IPS-15b (cell line): ENCODE measurements at regions not wholly inside any gene's neighbourhood (a gene's known extent, or its start where the extent isn't known, plus 50 kb on each side); places are given as distances from the start of the nearest gene placed in this dataset.

Experiments used
- H3K27me3 ChIP-seq: one replicate; pipeline ENCODE4 v1.6.1; 2013; ENCODE audit warnings: low read length; ENCODE audit not compliant: control insufficient read depth, insufficient read depth
- H3K36me3 ChIP-seq: one replicate; pipeline ENCODE4 v1.6.1; 2013; ENCODE audit warnings: low read length; ENCODE audit not compliant: control insufficient read depth, insufficient read depth
- H3K4me1 ChIP-seq: one replicate; pipeline ENCODE4 v1.6.1; 2013; ENCODE audit warnings: mild to moderate bottlenecking, low read length; ENCODE audit not compliant: control insufficient read depth, insufficient read depth
- H3K4me3 ChIP-seq: one replicate; pipeline ENCODE4 v1.5.1; 2013; ENCODE audit warnings: low read depth, low read length
- H3K9ac ChIP-seq: one replicate; pipeline ENCODE4 v1.6.1; 2013; ENCODE audit warnings: low read depth, mild to moderate bottlenecking, low read length
- H3K9me3 ChIP-seq: one replicate; pipeline ENCODE4 v1.6.1; 2013; ENCODE audit warnings: mild to moderate bottlenecking, low read length; ENCODE audit not compliant: control insufficient read depth, insufficient read depth

DNA sequence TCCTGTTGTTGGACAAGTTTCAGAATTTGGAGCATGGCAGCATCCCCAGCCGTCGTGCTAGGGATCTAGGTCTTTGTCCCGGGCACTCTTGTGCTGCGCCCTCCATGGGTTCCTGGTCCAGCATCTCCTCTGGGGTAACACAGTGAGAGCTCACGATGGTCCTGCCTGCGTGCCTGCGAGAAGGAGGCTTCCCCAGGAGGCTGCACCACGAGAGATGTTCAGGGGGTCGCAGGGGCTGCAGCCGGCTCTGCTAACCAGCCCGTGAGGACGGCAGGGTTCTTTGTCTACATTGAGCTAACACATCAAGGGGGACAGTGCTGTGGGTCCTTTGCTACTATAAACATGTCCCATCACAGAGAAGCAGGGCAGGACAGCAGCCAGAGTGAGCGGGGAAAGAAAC lies 103.9 kb upstream of the SOX1 start:
- Histone ChIP-seq H3K36me3 (no peaks in the 10 kb centered on the region), H3K9ac (no peak overlapping the region), H3K4me1 (no peaks in the 10 kb centered on the region), H3K4me3 (no peak overlapping the region), H3K9me3 (no peaks in the 10 kb centered on the region), H3K27me3 (no peaks in the 10 kb centered on the region)

DNA sequence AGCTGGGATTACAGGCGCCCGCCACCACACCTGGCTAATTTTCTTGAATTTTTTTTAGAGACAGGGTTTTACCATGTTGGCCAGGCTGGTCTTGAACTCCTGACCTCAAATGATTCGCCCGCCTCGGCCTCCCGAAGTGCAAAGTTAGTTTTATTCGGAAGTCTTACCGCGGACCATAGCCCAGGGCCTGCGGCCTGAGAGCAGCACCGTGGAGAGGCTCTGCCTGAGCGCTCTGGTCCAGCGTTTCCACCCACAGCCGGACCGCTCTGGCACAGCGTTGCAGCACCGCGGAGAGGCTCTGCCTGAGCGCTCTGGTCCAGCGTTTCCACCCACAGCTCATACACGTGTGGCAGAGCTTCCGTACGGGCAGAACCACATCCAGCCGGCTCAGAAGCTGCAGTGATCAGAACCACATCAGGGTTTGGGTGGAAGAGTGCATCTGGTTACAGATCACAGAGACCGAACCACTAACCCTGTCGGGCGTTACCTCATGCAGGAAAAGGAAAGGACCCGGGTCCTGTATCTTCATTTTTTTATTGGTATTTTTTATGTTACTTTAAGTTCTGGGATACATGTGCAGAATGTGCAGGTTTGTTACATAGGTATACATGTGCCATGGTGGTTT lies 102.4 kb upstream of the SOX1 start:
- no peak overlapping the region for H3K9ac ChIP-seq
- H3K9me3 ChIP-seq: no peaks in the 10 kb centered on the region
- H3K4me1 ChIP-seq: no peaks in the 10 kb centered on the region
- no peak overlapping the region for H3K4me3 ChIP-seq
- no peaks in the 10 kb centered on the region for H3K36me3 ChIP-seq
- H3K27me3 ChIP-seq: no peaks in the 10 kb centered on the region

DNA sequence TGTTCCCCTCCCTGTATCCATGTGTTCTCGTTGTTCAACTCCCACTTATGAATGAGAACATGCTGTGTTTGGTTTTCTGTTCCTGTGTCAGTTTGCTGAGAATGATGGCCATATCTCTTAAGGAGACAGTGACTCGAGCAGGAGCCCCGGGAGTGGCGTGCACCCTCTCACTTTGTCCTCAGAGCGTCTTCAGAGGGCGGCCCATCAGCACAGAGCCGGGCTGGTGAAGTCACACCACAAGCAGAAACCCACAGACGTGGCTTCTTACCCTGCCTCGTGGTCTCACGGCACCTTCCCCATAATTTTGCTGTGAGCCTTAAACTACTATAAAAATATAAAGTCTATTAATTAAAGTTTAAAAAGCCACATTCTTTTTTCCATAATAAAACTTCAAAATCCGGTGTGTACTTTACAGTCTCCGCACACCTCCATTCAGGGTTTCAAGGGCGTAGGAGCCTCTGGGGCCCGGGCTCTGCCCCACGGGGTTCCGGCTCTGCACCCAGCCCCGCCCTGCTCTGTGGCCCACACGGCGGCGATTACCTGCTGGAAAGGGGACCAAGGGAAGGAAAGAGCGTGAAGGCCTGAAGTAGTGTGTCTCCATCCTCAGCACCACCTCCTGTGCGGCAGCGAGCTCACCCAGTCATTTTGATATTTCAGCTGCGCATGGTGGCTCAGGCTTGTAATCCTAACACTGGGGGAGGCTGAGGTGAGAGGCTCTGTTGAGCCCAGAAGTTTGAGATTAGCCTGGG lies 101.3 kb upstream of the SOX1 start:
- no peak overlapping the region for H3K4me3 ChIP-seq
- no peaks in the 10 kb centered on the region for H3K4me1 ChIP-seq
- H3K9me3 ChIP-seq: no peaks in the 10 kb centered on the region
- no peaks in the 10 kb centered on the region for H3K27me3 ChIP-seq
- H3K9ac ChIP-seq: no peak overlapping the region
- H3K36me3 ChIP-seq: no peaks in the 10 kb centered on the region

DNA sequence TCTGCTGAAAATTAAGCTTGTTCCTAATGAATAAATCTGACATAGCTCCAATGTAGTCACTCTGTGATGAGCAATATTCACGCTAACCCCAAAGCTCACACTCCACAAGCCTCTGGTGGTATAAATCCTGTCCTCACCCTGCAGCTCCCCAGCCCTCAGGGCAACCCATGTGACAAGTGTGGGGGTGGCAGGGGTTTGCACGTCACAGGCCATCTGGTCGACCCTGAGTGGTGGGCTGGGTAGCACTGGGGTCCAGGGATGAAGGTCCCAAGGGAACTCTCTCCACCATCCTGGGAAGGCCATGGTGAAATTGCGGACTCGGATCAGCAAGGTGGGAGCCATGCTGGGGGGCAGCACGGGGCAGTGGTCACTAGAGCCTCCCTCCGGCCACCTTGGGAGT lies 100.0 kb upstream of the SOX1 start:
- Histone ChIP-seq H3K4me1 (no peaks in the 10 kb centered on the region), H3K9me3 (no peaks in the 10 kb centered on the region), H3K36me3 (no peaks in the 10 kb centered on the region), H3K4me3 (no peak overlapping the region), H3K27me3 (no peaks in the 10 kb centered on the region), H3K9ac (no peak overlapping the region)

DNA sequence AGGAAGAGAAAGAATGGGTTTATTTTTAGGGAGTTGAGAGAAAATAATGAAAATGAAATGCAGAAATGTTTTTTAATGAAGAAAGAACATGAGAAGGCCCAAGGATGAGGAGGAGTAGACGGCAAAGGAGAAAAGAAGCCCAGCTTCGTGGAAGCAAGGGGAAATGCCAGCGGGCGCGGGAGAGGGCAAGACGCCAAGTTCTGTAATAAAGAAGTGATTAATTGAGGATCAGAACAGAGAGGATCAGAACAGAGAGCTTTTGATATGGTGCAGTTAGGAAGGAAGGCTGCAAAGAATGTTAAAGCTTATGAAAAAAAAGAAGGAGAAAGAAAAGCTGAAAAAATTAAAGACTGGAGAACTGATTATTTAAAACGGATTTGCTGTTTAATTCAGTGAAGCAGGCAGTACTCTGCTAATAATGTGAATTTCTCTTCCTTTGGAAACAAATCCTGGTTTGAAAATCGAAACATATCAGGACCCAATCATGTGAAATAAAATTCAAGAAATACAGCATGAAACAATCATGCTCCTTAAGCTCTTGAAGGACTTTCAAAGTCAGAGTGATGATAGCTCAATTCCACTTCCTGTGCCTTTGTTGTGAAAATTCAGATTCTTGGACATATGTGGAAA lies 99.3 kb upstream of the SOX1 start:
- H3K9ac ChIP-seq: no peak overlapping the region
- H3K27me3 ChIP-seq: peaks cover 1% of the 10 kb centered on the region
- no peaks in the 10 kb centered on the region for H3K36me3 ChIP-seq
- H3K4me3 ChIP-seq: no peak overlapping the region
- no peaks in the 10 kb centered on the region for H3K9me3 ChIP-seq
- no peaks in the 10 kb centered on the region for H3K4me1 ChIP-seq

DNA sequence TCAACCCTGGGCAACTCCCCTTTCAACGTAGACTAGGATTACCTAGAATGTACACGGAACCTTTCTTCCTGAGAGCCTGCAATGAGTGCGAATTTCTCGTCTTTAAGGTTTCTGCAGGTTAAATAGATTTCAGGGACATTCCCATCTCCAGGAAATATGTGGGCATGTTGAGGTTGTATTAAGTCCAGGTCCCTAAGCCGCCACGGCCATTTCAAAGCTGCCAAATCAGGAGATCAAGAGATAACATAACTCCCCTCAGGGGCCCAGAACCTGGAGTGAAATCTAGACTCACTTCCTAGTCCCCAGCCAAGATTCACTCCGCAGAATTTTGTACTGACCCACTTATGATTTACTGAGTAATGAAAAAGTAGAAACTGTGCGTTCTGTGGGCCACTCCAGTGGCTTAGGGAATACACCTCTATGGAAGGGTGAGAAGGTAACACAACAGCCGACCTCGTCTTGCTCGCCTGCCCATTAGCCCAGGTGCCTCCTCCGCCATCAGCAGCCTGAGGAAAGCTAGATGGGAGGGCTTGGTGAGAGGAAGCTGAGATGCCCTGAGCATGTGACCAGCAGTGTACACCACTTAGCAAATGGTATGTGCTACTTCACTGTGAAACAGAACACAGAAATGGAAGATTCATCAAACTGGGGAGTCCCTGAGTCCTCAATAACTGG lies 98.5 kb upstream of the SOX1 start:
- peaks cover 7% of the 10 kb centered on the region for H3K27me3 ChIP-seq
- H3K4me3 ChIP-seq: no peak overlapping the region
- H3K9ac ChIP-seq: no peak overlapping the region
- H3K36me3 ChIP-seq: no peaks in the 10 kb centered on the region
- no peaks in the 10 kb centered on the region for H3K4me1 ChIP-seq
- H3K9me3 ChIP-seq: no peaks in the 10 kb centered on the region

DNA sequence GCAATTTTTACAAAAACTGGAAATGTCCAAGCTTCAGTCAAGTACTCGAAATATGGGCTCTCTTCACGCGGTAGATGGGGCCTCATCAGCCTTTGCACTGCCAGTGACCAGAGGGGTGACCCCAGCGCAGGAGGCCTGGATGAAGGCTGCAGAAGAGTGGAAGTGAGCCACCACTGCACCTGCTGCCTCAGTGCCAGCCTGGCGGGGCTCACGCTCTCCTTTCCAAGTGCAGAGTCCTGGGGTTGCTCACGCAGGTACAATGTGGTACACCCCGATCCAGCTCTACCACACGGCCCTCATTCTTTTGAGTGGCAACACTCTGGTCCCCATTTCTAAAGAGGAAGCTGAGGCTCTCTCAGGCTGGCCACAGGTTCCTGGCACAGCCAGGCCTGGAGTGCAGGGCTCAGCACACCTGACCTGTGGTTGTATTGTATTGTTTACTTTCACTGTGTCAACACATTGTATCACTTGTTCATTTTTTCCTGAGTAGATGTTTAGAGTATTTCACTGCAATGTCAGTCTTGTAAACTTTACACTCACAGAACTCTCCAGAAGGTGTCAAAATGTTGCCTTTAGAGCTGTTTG lies 97.3 kb upstream of the SOX1 start:
- Histone ChIP-seq H3K9ac (no peak overlapping the region), H3K9me3 (no peaks in the 10 kb centered on the region), H3K4me3 (no peak overlapping the region), H3K27me3 (peaks cover 7% of the 10 kb centered on the region), H3K4me1 (no peaks in the 10 kb centered on the region), H3K36me3 (no peaks in the 10 kb centered on the region)

DNA sequence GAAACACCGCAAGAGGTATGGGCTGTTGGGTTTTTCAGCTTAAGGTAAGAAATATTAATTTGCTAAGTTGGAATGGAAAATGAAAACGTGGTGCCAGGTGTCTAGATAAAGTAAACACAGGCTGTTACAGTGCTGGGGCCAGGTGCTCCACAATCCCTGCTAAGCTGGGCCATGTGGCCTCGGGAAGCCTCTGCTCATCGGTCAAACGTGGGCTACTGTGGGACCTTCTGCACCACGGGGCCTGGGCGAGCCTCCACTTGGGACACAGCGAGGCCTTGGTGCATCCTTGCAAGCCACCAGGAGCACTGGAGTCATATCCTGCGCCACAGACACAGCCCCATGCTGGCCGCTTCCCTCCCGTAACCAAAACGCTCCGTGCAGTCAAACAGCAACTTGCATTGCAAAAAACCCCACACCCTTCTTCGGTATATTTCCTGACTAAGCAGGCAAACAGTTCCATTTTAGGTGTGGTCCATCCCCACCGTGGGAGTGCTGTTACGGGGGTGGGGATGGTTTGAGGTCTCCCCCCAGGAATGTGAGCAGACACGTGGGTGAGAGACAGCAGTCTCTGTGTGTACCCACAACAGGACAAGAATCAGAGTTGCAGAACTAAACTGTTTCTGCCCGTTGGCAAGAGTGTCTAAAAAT lies 96.3 kb upstream of the SOX1 start:
- Histone ChIP-seq H3K36me3 (no peaks in the 10 kb centered on the region), H3K4me3 (no peak overlapping the region), H3K4me1 (no peaks in the 10 kb centered on the region), H3K9ac (no peak overlapping the region), H3K9me3 (no peaks in the 10 kb centered on the region), H3K27me3 (peaks cover 7% of the 10 kb centered on the region)

DNA sequence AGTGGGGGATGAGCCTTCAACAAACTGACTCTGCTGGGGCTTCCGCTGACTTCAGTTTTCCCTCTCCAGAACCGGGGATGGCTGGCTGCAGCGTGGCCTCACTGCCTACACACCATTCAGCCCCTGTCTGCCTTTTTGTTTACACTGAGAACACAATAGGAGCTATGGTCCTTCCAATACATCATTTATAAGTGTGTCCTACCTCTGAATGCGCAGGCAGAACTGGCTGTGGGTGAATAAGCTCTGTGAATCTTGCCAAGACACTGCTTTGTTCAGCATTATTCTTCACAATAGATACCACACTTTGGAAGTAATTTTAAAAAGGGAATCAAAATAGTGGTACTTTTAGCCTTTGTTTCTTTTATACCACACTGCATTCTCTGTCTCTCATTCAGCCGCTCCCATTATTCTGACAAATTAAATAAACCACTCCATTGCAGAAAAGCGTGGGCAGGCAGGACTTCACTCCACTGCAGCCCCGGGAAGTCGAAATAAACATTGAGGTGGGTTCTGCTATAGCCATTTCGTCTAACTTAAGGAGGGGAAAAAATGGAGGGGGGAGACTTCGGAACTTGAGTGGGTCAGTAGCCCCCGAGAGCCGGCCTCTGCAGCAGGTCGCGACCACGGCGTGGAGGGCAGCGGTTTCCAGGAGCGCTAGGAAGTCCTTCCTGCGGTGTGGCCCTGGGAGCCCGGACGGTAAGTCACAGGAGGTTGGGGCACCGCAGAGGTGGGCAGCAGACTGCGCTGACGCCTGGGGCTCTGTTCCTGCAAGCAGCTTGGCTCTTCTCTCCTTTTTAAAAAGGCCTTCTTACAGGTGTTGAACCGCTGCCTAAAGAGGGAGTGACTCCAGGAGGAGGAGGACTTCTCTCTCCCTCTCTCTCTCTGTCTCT lies 94.8 kb upstream of the SOX1 start:
- Histone ChIP-seq H3K4me3 (no peak overlapping the region), H3K4me1 (no peaks in the 10 kb centered on the region), H3K9me3 (no peaks in the 10 kb centered on the region), H3K36me3 (no peaks in the 10 kb centered on the region), H3K27me3 (peaks cover 7% of the 10 kb centered on the region), H3K9ac (no peak overlapping the region)

DNA sequence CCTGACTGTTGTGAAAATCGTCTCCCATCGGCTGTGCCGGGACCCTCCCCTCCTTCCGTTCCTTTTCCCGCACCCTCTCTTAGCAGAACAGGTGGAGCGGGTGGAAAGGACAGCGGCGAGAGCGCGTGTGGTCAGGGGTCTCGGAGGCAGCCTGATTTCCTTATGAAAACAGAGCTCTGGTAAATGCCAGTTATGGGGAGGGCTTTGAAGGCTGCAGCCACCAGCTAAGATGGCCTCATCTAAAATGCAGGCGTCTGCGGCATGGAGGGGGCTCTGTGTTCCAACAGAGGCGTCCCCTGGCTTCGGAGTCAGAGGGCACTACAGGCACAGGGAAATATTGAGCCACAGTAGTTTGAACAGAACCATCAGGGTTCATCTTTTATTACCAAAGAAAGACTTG lies 93.8 kb upstream of the SOX1 start:
- no peak overlapping the region for H3K4me3 ChIP-seq
- H3K36me3 ChIP-seq: no peaks in the 10 kb centered on the region
- H3K9me3 ChIP-seq: no peaks in the 10 kb centered on the region
- H3K9ac ChIP-seq: no peak overlapping the region
- no peaks in the 10 kb centered on the region for H3K4me1 ChIP-seq
- peaks cover 7% of the 10 kb centered on the region for H3K27me3 ChIP-seq
